T-helper 17 cell (primary cell): ENCODE measurements at regions not wholly inside any gene's neighbourhood (a gene's known extent, or its start where the extent isn't known, plus 50 kb on each side); places are given as distances from the start of the nearest gene placed in this dataset.

ENCODE experiments used
- ATAC-seq: fragments of 150-1000 bp; cut with Tn5 transposase; 2 replicates; pipeline ENCODE4 v1.10.0; 2021; ENCODE audit warnings: mild to moderate bottlenecking, moderate library complexity
- DNase-seq, 3 donors: peaks; one replicate each; pipeline versions ENCODE4 v3.0.0 to v3.0.0-alpha.2; 2020 to 2021
- H3K9me3 ChIP-seq: one replicate; pipeline ENCODE4 v1.7.0; 2013; ENCODE audit warnings: low read length, mild to moderate bottlenecking; ENCODE audit not compliant: control insufficient read depth, poor library complexity, severe bottlenecking
- H3K27ac Mint-ChIP-seq: one replicate; pipeline ENCODE4 v1.8.0; 2022; ENCODE audit warnings: mild to moderate bottlenecking, moderate library complexity, mixed read lengths
- H3K27me3 Mint-ChIP-seq: one replicate; pipeline ENCODE4 v1.8.0; 2022; ENCODE audit warnings: mixed read lengths
- H3K36me3 Mint-ChIP-seq: one replicate; pipeline ENCODE4 v1.8.0; 2022; ENCODE audit warnings: low read depth, mixed read lengths
- H3K4me1 Mint-ChIP-seq: one replicate; pipeline ENCODE4 v1.8.0; 2022; ENCODE audit warnings: mild to moderate bottlenecking, mixed read lengths
- H3K4me3 Mint-ChIP-seq: one replicate; pipeline ENCODE4 v1.8.0; 2022; ENCODE audit warnings: mild to moderate bottlenecking, moderate library complexity, mixed read lengths

GRCh38 chr4:60133375-60133774 lies 1066.8 kb upstream of the ADGRL3 start:
- no peak for DNase-seq
- H3K4me3 Mint-ChIP-seq = no peak overlapping the region
- no peak for ATAC-seq
- no peak overlapping the region for H3K27ac Mint-ChIP-seq
- no peaks in the 10 kb centered on the region for H3K4me1 Mint-ChIP-seq
- no peaks in the 10 kb centered on the region for H3K36me3 Mint-ChIP-seq
- H3K27me3 Mint-ChIP-seq = no peaks in the 10 kb centered on the region
- peaks cover 2% of the 10 kb centered on the region for H3K9me3 ChIP-seq

- H3K4me1 Mint-ChIP-seq = no peaks in the 10 kb centered on the region
- no peaks in the 10 kb centered on the region for H3K36me3 Mint-ChIP-seq
- DNase-seq (no peak), ATAC-seq (no peak)
- H3K27me3 Mint-ChIP-seq = no peaks in the 10 kb centered on the region
- peaks cover 2% of the 10 kb centered on the region for H3K9me3 ChIP-seq
- no peak overlapping the region for H3K27ac Mint-ChIP-seq
- H3K4me3 Mint-ChIP-seq = no peak overlapping the region
Measured at GRCh38 chr4:60134099-60134498, 1066.0 kb upstream of the ADGRL3 start.

- DNase-seq (no peak), ATAC-seq (no peak)
- H3K9me3 ChIP-seq = no peaks in the 10 kb centered on the region
- H3K4me3 Mint-ChIP-seq = no peak overlapping the region
- H3K27me3 Mint-ChIP-seq = no peaks in the 10 kb centered on the region
- H3K36me3 Mint-ChIP-seq = no peaks in the 10 kb centered on the region
- H3K27ac Mint-ChIP-seq = no peak overlapping the region
- H3K4me1 Mint-ChIP-seq = no peaks in the 10 kb centered on the region
Measured at GRCh38 chr4:60155088-60155487, 1045.0 kb upstream of the ADGRL3 start.

- DNase-seq (no peak), ATAC-seq (no peak)
- H3K9me3 ChIP-seq = no peaks in the 10 kb centered on the region
- H3K27me3 Mint-ChIP-seq = no peaks in the 10 kb centered on the region
- H3K4me1 Mint-ChIP-seq = no peaks in the 10 kb centered on the region
- H3K36me3 Mint-ChIP-seq = no peaks in the 10 kb centered on the region
- H3K27ac Mint-ChIP-seq = no peak overlapping the region
- H3K4me3 Mint-ChIP-seq = no peak overlapping the region
Measured at GRCh38 chr4:60173103-60173502, 1027.0 kb upstream of the ADGRL3 start.

GRCh38 chr4:60173718-60174117 lies 1026.4 kb upstream of the ADGRL3 start:
- Mint-ChIP-seq H3K27me3 (no peaks in the 10 kb centered on the region), H3K36me3 (no peaks in the 10 kb centered on the region), H3K4me1 (no peaks in the 10 kb centered on the region), H3K4me3 (no peak overlapping the region), H3K27ac (no peak overlapping the region)
- H3K9me3 ChIP-seq = no peaks in the 10 kb centered on the region
- ATAC-seq (no peak), DNase-seq (no peak)

GRCh38 chr4:60175241-60175640 lies 1024.9 kb upstream of the ADGRL3 start:
- no peaks in the 10 kb centered on the region for H3K36me3 Mint-ChIP-seq
- DNase-seq (no peak), ATAC-seq (no peak)
- no peak overlapping the region for H3K27ac Mint-ChIP-seq
- H3K4me1 Mint-ChIP-seq = no peaks in the 10 kb centered on the region
- H3K27me3 Mint-ChIP-seq = no peaks in the 10 kb centered on the region
- no peaks in the 10 kb centered on the region for H3K9me3 ChIP-seq
- no peak overlapping the region for H3K4me3 Mint-ChIP-seq

GRCh38 chr4:60187428-60187827 lies 1012.7 kb upstream of the ADGRL3 start:
- DNase-seq = no peak
- Mint-ChIP-seq H3K4me3 (no peak overlapping the region), H3K27me3 (no peaks in the 10 kb centered on the region), H3K27ac (no peak overlapping the region), H3K4me1 (no peaks in the 10 kb centered on the region), H3K36me3 (no peaks in the 10 kb centered on the region)
- H3K9me3 ChIP-seq = no peaks in the 10 kb centered on the region
- ATAC-seq = no peak

GRCh38 chr4:60189286-60189685 lies 1010.8 kb upstream of the ADGRL3 start:
- no peak for DNase-seq
- no peak overlapping the region for H3K4me3 Mint-ChIP-seq
- H3K27me3 Mint-ChIP-seq = no peaks in the 10 kb centered on the region
- H3K27ac Mint-ChIP-seq = no peak overlapping the region
- no peaks in the 10 kb centered on the region for H3K36me3 Mint-ChIP-seq
- H3K4me1 Mint-ChIP-seq = no peaks in the 10 kb centered on the region
- ATAC-seq = no peak
- no peaks in the 10 kb centered on the region for H3K9me3 ChIP-seq

GRCh38 chr4:60194214-60194613 lies 1005.9 kb upstream of the ADGRL3 start:
- ATAC-seq (no peak), DNase-seq (no peak)
- Mint-ChIP-seq H3K27ac (no peak overlapping the region), H3K36me3 (no peaks in the 10 kb centered on the region), H3K4me3 (no peak overlapping the region), H3K4me1 (no peaks in the 10 kb centered on the region), H3K27me3 (no peaks in the 10 kb centered on the region)
- no peaks in the 10 kb centered on the region for H3K9me3 ChIP-seq

- H3K4me3 Mint-ChIP-seq = no peak overlapping the region
- H3K4me1 Mint-ChIP-seq = no peaks in the 10 kb centered on the region
- no peaks in the 10 kb centered on the region for H3K36me3 Mint-ChIP-seq
- no peaks in the 10 kb centered on the region for H3K27me3 Mint-ChIP-seq
- ATAC-seq (no peak), DNase-seq (no peak)
- no peaks in the 10 kb centered on the region for H3K9me3 ChIP-seq
- no peak overlapping the region for H3K27ac Mint-ChIP-seq
Measured at GRCh38 chr4:60195256-60195655, 1004.9 kb upstream of the ADGRL3 start.

- ATAC-seq = no peak
- Mint-ChIP-seq H3K36me3 (no peaks in the 10 kb centered on the region), H3K4me3 (no peak overlapping the region), H3K27ac (no peak overlapping the region), H3K4me1 (no peaks in the 10 kb centered on the region), H3K27me3 (no peaks in the 10 kb centered on the region)
- no peaks in the 10 kb centered on the region for H3K9me3 ChIP-seq
- DNase-seq = no peak
Measured at GRCh38 chr4:60201052-60201673, 999.0 kb upstream of the ADGRL3 start.

- H3K9me3 ChIP-seq = no peaks in the 10 kb centered on the region
- H3K4me1 Mint-ChIP-seq = no peaks in the 10 kb centered on the region
- ATAC-seq (no peak), DNase-seq (no peak)
- no peaks in the 10 kb centered on the region for H3K36me3 Mint-ChIP-seq
- H3K4me3 Mint-ChIP-seq = no peak overlapping the region
- no peak overlapping the region for H3K27ac Mint-ChIP-seq
- H3K27me3 Mint-ChIP-seq = no peaks in the 10 kb centered on the region
Measured at GRCh38 chr4:60209588-60209987, 990.5 kb upstream of the ADGRL3 start.

GRCh38 chr4:60215906-60216305 lies 984.2 kb upstream of the ADGRL3 start:
- H3K9me3 ChIP-seq = no peaks in the 10 kb centered on the region
- no peak for ATAC-seq
- no peaks in the 10 kb centered on the region for H3K36me3 Mint-ChIP-seq
- H3K4me3 Mint-ChIP-seq = no peak overlapping the region
- H3K27ac Mint-ChIP-seq = no peak overlapping the region
- no peaks in the 10 kb centered on the region for H3K4me1 Mint-ChIP-seq
- no peaks in the 10 kb centered on the region for H3K27me3 Mint-ChIP-seq
- DNase-seq = no peak

GRCh38 chr4:60216752-60217151 lies 983.4 kb upstream of the ADGRL3 start:
- ATAC-seq = no peak
- no peaks in the 10 kb centered on the region for H3K4me1 Mint-ChIP-seq

More at GRCh38 chr4:60216752-60217151, 983.4 kb upstream of the ADGRL3 start:
- no peaks in the 10 kb centered on the region for H3K9me3 ChIP-seq
- no peak for DNase-seq
- Mint-ChIP-seq H3K27me3 (no peaks in the 10 kb centered on the region), H3K36me3 (no peaks in the 10 kb centered on the region), H3K27ac (no peak overlapping the region), H3K4me3 (no peak overlapping the region)
